GM19372 (cell line): ENCODE measurements at regions not wholly inside any gene's neighbourhood (a gene's known extent, or its start where the extent isn't known, plus 50 kb on each side); places are given as distances from the start of the nearest gene placed in this dataset.
"Not testable (repeated sequence)": the region's sequence is repeated elsewhere in the genome, so short reads cannot be mapped to it uniquely, and the experiment has no call there.

Source experiments
- ATAC-seq: cut with Tn5 transposase; IDR thresholded peaks from one replicate; pipeline ENCODE4 v1.9.1; 2021; ENCODE audit warnings: mild to moderate bottlenecking, low read depth, moderate library complexity; ENCODE audit not compliant: unreplicated experiment

GRCh38 chr18:42298759-42299675 is 344.0 kb downstream of the PIK3C3 start:
- ATAC-seq = peak; percentile 92

GRCh38 chr18:42305869-42306593 is 351.0 kb downstream of the PIK3C3 start:
- no peak for ATAC-seq

- ATAC-seq = no peak
These were observed 351.6 kb downstream of the PIK3C3 start for GRCh38 chr18:42306594-42306980.

- no peak for ATAC-seq
These were observed 355.9 kb downstream of the PIK3C3 start for GRCh38 chr18:42310956-42311355.

- ATAC-seq = no peak
These were observed 371.7 kb downstream of the PIK3C3 start for GRCh38 chr18:42326752-42327151.

GRCh38 chr18:42328931-42329330 is 373.9 kb downstream of the PIK3C3 start:
- ATAC-seq = no peak

GRCh38 chr18:42330296-42330695 is 375.3 kb downstream of the PIK3C3 start:
- ATAC-seq = no peak

- ATAC-seq = no peak
These were observed 378.5 kb downstream of the PIK3C3 start for GRCh38 chr18:42333558-42333957.

GRCh38 chr18:42334931-42335330 is 379.9 kb downstream of the PIK3C3 start:
- ATAC-seq = no peak

- ATAC-seq = no peak
These were observed 381.1 kb downstream of the PIK3C3 start for GRCh38 chr18:42336139-42336538.

- ATAC-seq = not testable (repeated sequence)
These were observed 382.3 kb downstream of the PIK3C3 start for GRCh38 chr18:42337337-42337736.

GRCh38 chr18:42338683-42339082 is 383.6 kb downstream of the PIK3C3 start:
- ATAC-seq = no peak

- no peak for ATAC-seq
These were observed 384.3 kb downstream of the PIK3C3 start for GRCh38 chr18:42339372-42339771.

GRCh38 chr18:42340423-42341009 is 385.5 kb downstream of the PIK3C3 start:
- no peak for ATAC-seq

- no peak for ATAC-seq
These were observed 386.4 kb downstream of the PIK3C3 start for GRCh38 chr18:42341423-42341822.

GRCh38 chr18:42348722-42349121 is 393.7 kb downstream of the PIK3C3 start:
- no peak for ATAC-seq

- ATAC-seq = no peak
These were observed 396.4 kb downstream of the PIK3C3 start for GRCh38 chr18:42351455-42351854.

- ATAC-seq = no peak
These were observed 405.7 kb downstream of the PIK3C3 start for GRCh38 chr18:42360716-42361115.

- ATAC-seq = no peak
These were observed 408.7 kb downstream of the PIK3C3 start for GRCh38 chr18:42363446-42364441.

GRCh38 chr18:42364766-42365165 is 409.7 kb downstream of the PIK3C3 start:
- no peak for ATAC-seq
